ENCODE measurements at regions not wholly inside any gene's neighbourhood (a gene's known extent, or its start where the extent isn't known, plus 50 kb on each side); places are given as distances from the start of the nearest gene placed in this dataset.

DNA sequence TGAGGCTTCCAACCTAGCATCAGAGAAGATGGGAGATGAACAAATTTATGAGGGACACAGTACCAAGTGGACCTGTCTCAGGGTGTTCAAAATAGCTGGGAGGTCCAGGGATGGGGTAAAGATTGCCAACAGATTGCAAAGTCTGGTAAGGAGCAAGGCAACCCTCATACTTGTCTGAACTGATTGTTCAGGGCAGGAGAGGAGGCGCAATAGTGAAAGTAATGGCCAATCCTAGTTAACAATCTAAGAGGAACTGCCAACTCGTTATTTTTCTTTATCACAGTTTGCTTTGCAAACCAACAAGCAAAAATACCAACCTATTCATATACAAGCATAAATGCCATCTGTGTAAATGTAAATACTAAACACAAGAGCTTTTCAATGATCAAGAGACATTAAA, 78.4 kb upstream of the S1PR1 start:
- Histone ChIP-seq H3K27me3 (ENCODE audit: insufficient read depth, low read length, poor library complexity, severe bottlenecking) (no peaks in the 10 kb centered on the region), H3K36me3 (ENCODE audit: insufficient read depth, low read length) (no peaks in the 10 kb centered on the region), H4K20me1 (ENCODE audit: insufficient read depth, low read length, poor library complexity, severe bottlenecking) (no peaks in the 10 kb centered on the region), H3K9ac (ENCODE audit: low read depth, low read length, poor library complexity, severe bottlenecking) (no peak overlapping the region), H2AFZ (ENCODE audit: low read length) (no peak overlapping the region), H3K9me3 (ENCODE audit: insufficient read depth, low read depth, low read length) (no peaks in the 10 kb centered on the region), H3K4me3 (ENCODE audit: low read length, poor library complexity, severe bottlenecking) (no peak overlapping the region), H3F3A (ENCODE audit: low read depth) (no peaks in the 10 kb centered on the region), H3K79me2 (ENCODE audit: insufficient read depth, low read length) (no peaks in the 10 kb centered on the region), H3K9me2 (replicated peaks; ENCODE audit: low read depth, low read length) (no peaks in the 10 kb centered on the region), H3K4me2 (ENCODE audit: low read depth, low read length, poor library complexity, severe bottlenecking) (no peak overlapping the region), H3K4me1 (ENCODE audit: insufficient read depth, low read length, poor library complexity, severe bottlenecking) (peaks cover 12% of the 10 kb centered on the region)
- TF ChIP-seq, protein P1, sequence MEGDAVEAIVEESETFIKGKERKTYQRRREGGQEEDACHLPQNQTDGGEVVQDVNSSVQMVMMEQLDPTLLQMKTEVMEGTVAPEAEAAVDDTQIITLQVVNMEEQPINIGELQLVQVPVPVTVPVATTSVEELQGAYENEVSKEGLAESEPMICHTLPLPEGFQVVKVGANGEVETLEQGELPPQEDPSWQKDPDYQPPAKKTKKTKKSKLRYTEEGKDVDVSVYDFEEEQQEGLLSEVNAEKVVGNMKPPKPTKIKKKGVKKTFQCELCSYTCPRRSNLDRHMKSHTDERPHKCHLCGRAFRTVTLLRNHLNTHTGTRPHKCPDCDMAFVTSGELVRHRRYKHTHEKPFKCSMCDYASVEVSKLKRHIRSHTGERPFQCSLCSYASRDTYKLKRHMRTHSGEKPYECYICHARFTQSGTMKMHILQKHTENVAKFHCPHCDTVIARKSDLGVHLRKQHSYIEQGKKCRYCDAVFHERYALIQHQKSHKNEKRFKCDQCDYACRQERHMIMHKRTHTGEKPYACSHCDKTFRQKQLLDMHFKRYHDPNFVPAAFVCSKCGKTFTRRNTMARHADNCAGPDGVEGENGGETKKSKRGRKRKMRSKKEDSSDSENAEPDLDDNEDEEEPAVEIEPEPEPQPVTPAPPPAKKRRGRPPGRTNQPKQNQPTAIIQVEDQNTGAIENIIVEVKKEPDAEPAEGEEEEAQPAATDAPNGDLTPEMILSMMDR (conservative IDR thresholded peaks at IDR 0.05; ENCODE audit: low read length) = no peak
- TF ChIP-seq EZH2phosphoT487 (IDR thresholded peaks at IDR 0.05; ENCODE audit: borderline replicate concordance) = no peak

DNA sequence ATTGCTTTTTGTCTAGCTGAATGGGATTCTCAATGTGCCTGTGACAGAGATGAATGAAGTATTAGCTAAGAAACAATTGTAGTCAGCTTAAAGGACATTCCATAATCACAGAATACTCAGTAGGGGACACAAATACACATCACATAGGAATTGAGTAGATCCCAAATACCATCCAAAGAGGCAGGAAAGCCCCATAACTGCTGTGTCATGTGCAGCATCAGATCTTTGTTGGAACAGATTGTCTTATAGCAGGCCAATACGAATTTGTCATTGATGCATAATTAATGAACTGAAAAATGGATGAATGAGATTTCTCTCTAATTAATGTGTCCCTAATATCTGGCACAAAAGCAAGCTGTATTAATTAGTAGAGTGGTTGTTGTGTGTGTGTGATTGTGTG, 82.3 kb upstream of the S1PR1 start:
- no peak overlapping the region for H3K4me2 ChIP-seq (ENCODE audit: low read depth, low read length, poor library complexity, severe bottlenecking)
- H3K27me3 ChIP-seq (ENCODE audit: insufficient read depth, low read length, poor library complexity, severe bottlenecking) = no peaks in the 10 kb centered on the region
- H3F3A ChIP-seq (ENCODE audit: low read depth) = no peaks in the 10 kb centered on the region
- TF ChIP-seq, protein P1 (conservative IDR thresholded peaks at IDR 0.05; ENCODE audit: low read length) = no peak
- no peak for TF ChIP-seq EZH2phosphoT487 (IDR thresholded peaks at IDR 0.05; ENCODE audit: borderline replicate concordance)
- H3K4me1 ChIP-seq (ENCODE audit: insufficient read depth, low read length, poor library complexity, severe bottlenecking) = peaks cover 4% of the 10 kb centered on the region
- H3K9me3 ChIP-seq (ENCODE audit: insufficient read depth, low read depth, low read length) = no peaks in the 10 kb centered on the region
- H3K9ac ChIP-seq (ENCODE audit: low read depth, low read length, poor library complexity, severe bottlenecking) = no peak overlapping the region
- no peak overlapping the region for H3K4me3 ChIP-seq (ENCODE audit: low read length, poor library complexity, severe bottlenecking)
- H3K9me2 ChIP-seq (replicated peaks; ENCODE audit: low read depth, low read length) = no peaks in the 10 kb centered on the region
- no peaks in the 10 kb centered on the region for H4K20me1 ChIP-seq (ENCODE audit: insufficient read depth, low read length, poor library complexity, severe bottlenecking)
- H2AFZ ChIP-seq (ENCODE audit: low read length) = 0 out of 2 replicates have a peak overlapping the region, but pooled peaks have one; percentile 9
- H3K36me3 ChIP-seq (ENCODE audit: insufficient read depth, low read length) = no peaks in the 10 kb centered on the region
- no peaks in the 10 kb centered on the region for H3K79me2 ChIP-seq (ENCODE audit: insufficient read depth, low read length)

DNA sequence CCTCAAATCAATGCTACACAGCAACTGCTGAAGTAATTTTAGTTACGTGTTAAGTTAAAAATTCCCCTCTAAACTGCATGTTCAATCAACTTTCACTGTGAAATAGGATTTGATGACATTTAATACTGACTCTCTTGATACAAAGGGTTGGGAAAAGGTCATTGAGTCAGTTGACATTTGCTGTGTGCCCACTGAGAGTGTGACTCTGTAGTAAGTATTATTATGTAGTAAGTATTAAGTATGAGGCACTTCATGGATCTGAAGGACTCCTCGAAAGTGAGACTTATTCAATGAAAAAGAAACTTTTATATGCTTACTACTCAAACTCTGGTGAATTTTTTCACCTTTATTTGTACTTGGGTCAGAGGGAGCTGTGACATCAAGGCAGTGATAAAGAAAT, 83.1 kb upstream of the S1PR1 start:
- H4K20me1 ChIP-seq (ENCODE audit: insufficient read depth, low read length, poor library complexity, severe bottlenecking) = no peaks in the 10 kb centered on the region
- H3K9me3 ChIP-seq (ENCODE audit: insufficient read depth, low read depth, low read length) = no peaks in the 10 kb centered on the region
- no peak overlapping the region for H2AFZ ChIP-seq (ENCODE audit: low read length)
- H3K9ac ChIP-seq (ENCODE audit: low read depth, low read length, poor library complexity, severe bottlenecking) = no peak overlapping the region
- H3K4me2 ChIP-seq (ENCODE audit: low read depth, low read length, poor library complexity, severe bottlenecking) = no peak overlapping the region
- H3F3A ChIP-seq (ENCODE audit: low read depth) = no peaks in the 10 kb centered on the region
- peaks cover 4% of the 10 kb centered on the region for H3K4me1 ChIP-seq (ENCODE audit: insufficient read depth, low read length, poor library complexity, severe bottlenecking)
- no peak for TF ChIP-seq EZH2phosphoT487 (IDR thresholded peaks at IDR 0.05; ENCODE audit: borderline replicate concordance)
- TF ChIP-seq, protein P1 (conservative IDR thresholded peaks at IDR 0.05; ENCODE audit: low read length) = no peak
- H3K79me2 ChIP-seq (ENCODE audit: insufficient read depth, low read length) = no peaks in the 10 kb centered on the region
- H3K4me3 ChIP-seq (ENCODE audit: low read length, poor library complexity, severe bottlenecking) = no peak overlapping the region
- H3K9me2 ChIP-seq (replicated peaks; ENCODE audit: low read depth, low read length) = no peaks in the 10 kb centered on the region
- no peaks in the 10 kb centered on the region for H3K36me3 ChIP-seq (ENCODE audit: insufficient read depth, low read length)
- H3K27me3 ChIP-seq (ENCODE audit: insufficient read depth, low read length, poor library complexity, severe bottlenecking) = no peaks in the 10 kb centered on the region
